K562 (cell line): ENCODE measurements at regions not wholly inside any gene's neighbourhood (a gene's known extent, or its start where the extent isn't known, plus 50 kb on each side); places are given as distances from the start of the nearest gene placed in this dataset.

Source experiments
- ATAC-seq: fragments of 200-7000 bp; cut with Tn5 transposase; 3 replicates; pipeline ENCODE4 v1.9.1; 2020; ENCODE audit warnings: moderate library complexity
- BruUV-seq: library from RNA; stranded (reverse); fragments of 400-500 nt; replicated peaks from 2 replicates; lab custom pipeline; 2021; lab: Mats Ljungman, UMichigan
- CTCF ChIA-PET: fragments of 300-600 bp; formaldehyde crosslinking; extraction: SDS; loops from one replicate; lab custom pipeline; 2021; ENCODE audit warnings: low intra/inter-chr PET ratio; lab: Yijun Ruan, JAX
- POLR2A ChIA-PET: fragments of 300-600, 350-650 bp; sonication (Branson Sonifier 250); formaldehyde crosslinking; extraction: SDS; loops from one replicate; lab custom pipeline; 2021; ENCODE audit warnings: antibody characterized with exemption, inconsistent platforms; lab: Yijun Ruan, JAX
- DNase-seq, 4 experiments: peaks; one replicate each; pipeline versions ENCODE4 v3.0.0 to v3.0.0-alpha.2; 2011 to 2018; ENCODE audit warnings: low spot score in 3 of 4, mixed read lengths in 3 of 4; ENCODE audit errors: extremely low read depth in 1 of 4
- FAIRE-seq: peaks from 2 replicates; lab custom pipeline; 2011; peaks lifted over from hg19 to GRCh38; lab: Jason Lieb, UNC
- H2AFZ ChIP-seq: 2 replicates; pipeline ENCODE4 v1.6.0; 2011; ENCODE audit warnings: low read depth, low read length, control low read depth, inconsistent platforms
- H3K27ac ChIP-seq: fragments of 200-600 bp; 3 replicates; pipeline ENCODE4 v1.8.0; 2011; ENCODE audit warnings: low read depth, mild to moderate bottlenecking, control low read depth, inconsistent platforms, low read length, moderate library complexity, mixed read lengths; ENCODE audit errors: extremely low read depth
- H3K27me3 ChIP-seq, 2 experiments: fragments of 300-600 bp in 1 of 2; 2 replicates in 1 of 2; 3 replicates in 1 of 2; pipeline versions ENCODE4 v1.6.0 to v1.8.0; 2011; ENCODE audit warnings: inconsistent platforms in 2 of 2, low read length in 2 of 2, mild to moderate bottlenecking in 1 of 2, mixed read lengths in 1 of 2, moderate library complexity in 1 of 2; ENCODE audit not compliant: control insufficient read depth in 2 of 2, insufficient read depth in 2 of 2
- H3K36me3 ChIP-seq: fragments of 300-600 bp; 3 replicates; pipeline ENCODE4 v1.8.0; 2011; ENCODE audit warnings: mild to moderate bottlenecking, low read length, inconsistent platforms; ENCODE audit not compliant: control insufficient read depth, insufficient read depth
- H3K4me1 ChIP-seq, 2 experiments: fragments of 200-600 bp in 1 of 2; replicated peaks in 1 of 2; 2 replicates in 1 of 2; 3 replicates in 1 of 2; pipeline versions ENCODE4 v1.5.1 to v1.8.0; 2011; ENCODE audit warnings: inconsistent platforms in 2 of 2, low read length in 2 of 2, mild to moderate bottlenecking in 1 of 2, mixed read lengths in 1 of 2, moderate library complexity in 1 of 2; ENCODE audit not compliant: control insufficient read depth in 2 of 2, insufficient read depth in 2 of 2
- H3K4me2 ChIP-seq: 2 replicates; pipeline ENCODE4 v1.6.1; 2011; ENCODE audit warnings: low read length, control low read depth, inconsistent platforms, mixed read lengths; ENCODE audit not compliant: insufficient read depth
- H3K4me3 ChIP-seq: fragments of 200-600 bp; sonication (generic), shearing (Covaris generic); 2 replicates; pipeline ENCODE4 v1.5.1; 2016; ENCODE audit warnings: control low read depth, inconsistent platforms
- H3K79me2 ChIP-seq: fragments of 200-600 bp; 3 replicates; pipeline ENCODE4 v1.8.0; 2011; ENCODE audit warnings: low read length, inconsistent platforms; ENCODE audit not compliant: control insufficient read depth, insufficient read depth
- H3K9ac ChIP-seq, 2 experiments: 2 replicates each; pipeline versions ENCODE4 v1.6.0 to v1.6.1; 2011; ENCODE audit warnings: low read depth in 2 of 2, low read length in 2 of 2, control low read depth in 1 of 2, inconsistent platforms in 1 of 2, mild to moderate bottlenecking in 1 of 2, mixed read lengths in 1 of 2; ENCODE audit not compliant: insufficient read depth in 1 of 2
- H3K9me1 ChIP-seq: one replicate; pipeline ENCODE4 v1.6.0; 2011; ENCODE audit warnings: inconsistent platforms, mild to moderate bottlenecking, low read length, moderate library complexity; ENCODE audit not compliant: control insufficient read depth, insufficient read depth
- H3K9me3 ChIP-seq: replicated peaks from 2 replicates; pipeline ENCODE4 v1.5.1; 2011; ENCODE audit warnings: low read depth, low read length, inconsistent platforms; ENCODE audit not compliant: control insufficient read depth, insufficient read depth
- H4K20me1 ChIP-seq: replicated peaks from 2 replicates; pipeline ENCODE4 v1.6.1; 2011; ENCODE audit warnings: low read length, inconsistent platforms, mixed read lengths; ENCODE audit not compliant: control insufficient read depth, insufficient read depth
- BHLHE40 ChIP-seq: IDR thresholded peaks from 2 replicates; pipeline ENCODE4 v1.6.1; 2011; ENCODE audit warnings: low read length, improper control_type of control experiment
- CBFB ChIP-seq: sonication (generic); formaldehyde crosslinking; IDR thresholded peaks from 2 replicates; pipeline ENCODE4 v1.4.0; 2020; ENCODE audit warnings: mild to moderate bottlenecking, missing genetic modification reagents
- CBX3 ChIP-seq, 2 experiments: IDR thresholded peaks; 1 replicate in 1 of 2; 2 replicates in 1 of 2; pipeline ENCODE4 v1.6.1; 2012; ENCODE audit warnings: inconsistent platforms in 2 of 2, low read length in 2 of 2, borderline replicate concordance in 1 of 2, control low read depth in 1 of 2
- CCAR2 ChIP-seq: fragments of 200-400 bp; formaldehyde crosslinking; IDR thresholded peaks from 2 replicates; pipeline ENCODE4 v1.6.1; 2017; ENCODE audit warnings: mild to moderate bottlenecking, low read depth, low read length
- HDAC6 ChIP-seq: IDR thresholded peaks from 2 replicates; pipeline ENCODE4 v1.6.1; 2012; ENCODE audit warnings: low read depth, mild to moderate bottlenecking, control low read depth, inconsistent platforms, low read length, moderate library complexity
- MXI1 ChIP-seq: IDR thresholded peaks from 2 replicates; pipeline ENCODE4 v1.6.1; 2011; ENCODE audit warnings: low read depth, mild to moderate bottlenecking, improper control_type of control experiment, low read length
- NUFIP1 ChIP-seq: fragments of 450-650 bp; IDR thresholded peaks from 2 replicates; pipeline ENCODE4 v1.6.1; 2018; ENCODE audit not compliant: partially characterized antibody
- PTRF ChIP-seq: fragments of 450-650 bp; IDR thresholded peaks from 2 replicates; pipeline ENCODE4 v1.6.1; 2016; ENCODE audit warnings: mild to moderate bottlenecking, missing genetic modification characterization, missing compliant biosample characterization
- RBFOX2 ChIP-seq: fragments of 200-400 bp; formaldehyde crosslinking; IDR thresholded peaks from 2 replicates; pipeline ENCODE4 v1.6.1; 2017; ENCODE audit warnings: low read depth, mild to moderate bottlenecking, low read length, moderate library complexity
- RNF2 ChIP-seq: sonication (generic); IDR thresholded peaks from 2 replicates; pipeline ENCODE4 v1.6.1; 2016
- ZNF384 ChIP-seq: IDR thresholded peaks from 2 replicates; pipeline ENCODE4 v1.6.1; 2012; ENCODE audit warnings: low read depth, low read length, improper control_type of control experiment
- ZNF699 ChIP-seq: fragments of 250-450 bp; sonication (Bioruptor Pico); IDR thresholded peaks from 2 replicates; pipeline ENCODE4 v1.8.0; 2021; ENCODE audit warnings: mild to moderate bottlenecking, moderate library complexity; ENCODE audit not compliant: insufficient replicate concordance
- WGBS: fragments of 100-300 bp; shearing (Covaris generic); methylation state at CpG from one replicate; pipeline ENCODE4 v1.1.6; 2016; ENCODE audit warnings: low coverage, mixed read lengths; ENCODE audit not compliant: insufficient coverage; ENCODE audit errors: missing lambda C conversion rate; 5-methylcytosine and 5-hydroxymethylcytosine counted together
- in situ Hi-C: fragments of 300-500 bp; cut with MboI; formaldehyde crosslinking; loops from 4 replicates; pipeline ENCODE4 v1.15.0; 2018; ENCODE audit warnings: inconsistent platforms, mixed read lengths
- intact Hi-C: fragments of 100-400 bp; cut with micrococcal nuclease; formaldehyde crosslinking; loops from 2 replicates; pipeline ENCODE4 v1.14.2; 2022
- TF ChIP-seq, protein P1 (sequence below): fragments of 250-450 bp; sonication (Bioruptor Pico); IDR thresholded peaks from 2 replicates; pipeline ENCODE4 v1.4.0; 2020; ENCODE audit warnings: mild to moderate bottlenecking, moderate library complexity
- TF ChIP-seq, protein P2 (sequence below): fragments of 450-650 bp; conservative IDR thresholded peaks from 2 replicates; pipeline ENCODE4 v1.6.1; 2016; ENCODE audit warnings: missing genetic modification characterization, low read depth, mild to moderate bottlenecking, control low read depth, missing compliant biosample characterization

DNA sequence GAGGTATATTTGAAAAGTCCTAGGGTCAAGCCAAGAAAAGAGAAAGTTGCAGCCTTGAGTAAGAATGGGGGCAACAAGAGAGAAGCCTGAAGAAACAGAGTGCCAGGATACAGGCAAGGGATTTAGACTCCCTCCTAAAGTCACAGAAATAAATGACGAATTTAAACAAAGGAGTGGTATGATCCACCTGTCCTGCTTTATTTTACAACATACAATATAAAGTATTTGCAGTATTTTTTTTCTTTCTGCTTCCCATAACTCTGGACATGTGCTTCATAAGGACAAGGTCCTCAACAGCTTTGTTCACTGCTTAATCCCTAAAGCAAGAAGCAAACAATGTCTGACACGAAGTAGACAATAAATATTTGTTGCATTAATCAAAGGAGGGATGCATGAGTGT, 57.4 kb downstream of the IFNG start:
- ChIA-PET CTCF (no interaction called here), POLR2A (interaction anchor here (1.6 kb wide), 1 partner anchor 65 kb away, joined by 3 read pairs; no protein-coding TSS in a partner anchor)
- in situ Hi-C loops = no loop called here
- H3K9me3 ChIP-seq = no peaks in the 10 kb centered on the region
- H4K20me1 ChIP-seq = no peaks in the 10 kb centered on the region
- H3K79me2 ChIP-seq = no peaks in the 10 kb centered on the region
- H3K9ac ChIP-seq = no peak overlapping the region
- no peak overlapping the region for H3K4me2 ChIP-seq
- ATAC-seq (no peak), DNase-seq (no peak), FAIRE-seq (no peak)
- H3K27me3 ChIP-seq = no peaks in the 10 kb centered on the region
- no peak overlapping the region for H2AFZ ChIP-seq
- H3K36me3 ChIP-seq = no peaks in the 10 kb centered on the region
- no peak overlapping the region for H3K27ac ChIP-seq
- 0% methylated on average over 2 of the region's 2 CpGs for WGBS
- TF ChIP-seq CBFB (no peak), PTRF (no peak), HDAC6 (no peak), RBFOX2 (no peak), MXI1 (no peak), CCAR2 (no peak), BHLHE40 (no peak), CBX3 (IDR thresholded peaks at IDR 0.05; ENCODE audit: borderline replicate concordance in 1 of 2, low read length in 2 of 2) (no peak), ZNF384 (no peak), ZNF699 (CRISPR knock-in tag) (no peak), RNF2 (no peak), NUFIP1 (no peak)
- TF ChIP-seq, protein P1, sequence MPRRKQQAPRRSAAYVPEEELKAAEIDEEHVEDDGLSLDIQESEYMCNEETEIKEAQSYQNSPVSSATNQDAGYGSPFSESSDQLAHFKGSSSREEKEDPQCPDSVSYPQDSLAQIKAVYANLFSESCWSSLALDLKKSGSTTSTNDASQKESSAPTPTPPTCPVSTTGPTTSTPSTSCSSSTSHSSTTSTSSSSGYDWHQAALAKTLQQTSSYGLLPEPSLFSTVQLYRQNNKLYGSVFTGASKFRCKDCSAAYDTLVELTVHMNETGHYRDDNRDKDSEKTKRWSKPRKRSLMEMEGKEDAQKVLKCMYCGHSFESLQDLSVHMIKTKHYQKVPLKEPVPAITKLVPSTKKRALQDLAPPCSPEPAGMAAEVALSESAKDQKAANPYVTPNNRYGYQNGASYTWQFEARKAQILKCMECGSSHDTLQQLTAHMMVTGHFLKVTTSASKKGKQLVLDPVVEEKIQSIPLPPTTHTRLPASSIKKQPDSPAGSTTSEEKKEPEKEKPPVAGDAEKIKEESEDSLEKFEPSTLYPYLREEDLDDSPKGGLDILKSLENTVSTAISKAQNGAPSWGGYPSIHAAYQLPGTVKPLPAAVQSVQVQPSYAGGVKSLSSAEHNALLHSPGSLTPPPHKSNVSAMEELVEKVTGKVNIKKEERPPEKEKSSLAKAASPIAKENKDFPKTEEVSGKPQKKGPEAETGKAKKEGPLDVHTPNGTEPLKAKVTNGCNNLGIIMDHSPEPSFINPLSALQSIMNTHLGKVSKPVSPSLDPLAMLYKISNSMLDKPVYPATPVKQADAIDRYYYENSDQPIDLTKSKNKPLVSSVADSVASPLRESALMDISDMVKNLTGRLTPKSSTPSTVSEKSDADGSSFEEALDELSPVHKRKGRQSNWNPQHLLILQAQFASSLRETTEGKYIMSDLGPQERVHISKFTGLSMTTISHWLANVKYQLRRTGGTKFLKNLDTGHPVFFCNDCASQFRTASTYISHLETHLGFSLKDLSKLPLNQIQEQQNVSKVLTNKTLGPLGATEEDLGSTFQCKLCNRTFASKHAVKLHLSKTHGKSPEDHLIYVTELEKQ = no peak
- TF ChIP-seq, protein P2, sequence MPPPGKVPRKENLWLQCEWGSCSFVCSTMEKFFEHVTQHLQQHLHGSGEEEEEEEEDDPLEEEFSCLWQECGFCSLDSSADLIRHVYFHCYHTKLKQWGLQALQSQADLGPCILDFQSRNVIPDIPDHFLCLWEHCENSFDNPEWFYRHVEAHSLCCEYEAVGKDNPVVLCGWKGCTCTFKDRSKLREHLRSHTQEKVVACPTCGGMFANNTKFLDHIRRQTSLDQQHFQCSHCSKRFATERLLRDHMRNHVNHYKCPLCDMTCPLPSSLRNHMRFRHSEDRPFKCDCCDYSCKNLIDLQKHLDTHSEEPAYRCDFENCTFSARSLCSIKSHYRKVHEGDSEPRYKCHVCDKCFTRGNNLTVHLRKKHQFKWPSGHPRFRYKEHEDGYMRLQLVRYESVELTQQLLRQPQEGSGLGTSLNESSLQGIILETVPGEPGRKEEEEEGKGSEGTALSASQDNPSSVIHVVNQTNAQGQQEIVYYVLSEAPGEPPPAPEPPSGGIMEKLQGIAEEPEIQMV (tag) = no peak
- H3K9me1 ChIP-seq = no peaks in the 10 kb centered on the region
- BruUV-seq = no TSS peak
- H3K4me1 ChIP-seq = no peaks in the 10 kb centered on the region
- no peak overlapping the region for H3K4me3 ChIP-seq
- intact Hi-C loops = no loop called here
